ENCODE measurements at regions not wholly inside any gene's neighbourhood (a gene's known extent, or its start where the extent isn't known, plus 50 kb on each side); places are given as distances from the start of the nearest gene placed in this dataset.

DNA sequence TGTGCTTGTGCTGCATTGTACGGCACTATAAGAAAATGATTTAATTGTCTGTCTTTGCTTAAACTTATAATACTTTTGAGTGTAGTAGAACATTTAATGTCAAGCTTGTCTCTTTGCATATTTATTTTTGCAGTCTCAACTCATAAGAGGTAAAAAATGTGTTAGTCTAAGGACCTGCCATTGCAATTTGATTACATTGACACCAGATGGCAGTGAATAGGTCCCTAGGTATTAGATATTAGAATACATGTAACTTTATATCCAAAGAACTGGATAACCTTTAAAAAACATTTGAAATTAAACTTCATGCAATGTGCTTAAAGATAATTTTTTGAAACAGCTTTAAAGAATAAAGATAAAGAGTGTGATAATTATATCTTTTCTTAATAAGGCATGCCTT, 1421.3 kb downstream of the OLFM4 start:
- DNase-seq (ENCODE audit: low read depth), result no peak
- TF ChIP-seq, protein P1, sequence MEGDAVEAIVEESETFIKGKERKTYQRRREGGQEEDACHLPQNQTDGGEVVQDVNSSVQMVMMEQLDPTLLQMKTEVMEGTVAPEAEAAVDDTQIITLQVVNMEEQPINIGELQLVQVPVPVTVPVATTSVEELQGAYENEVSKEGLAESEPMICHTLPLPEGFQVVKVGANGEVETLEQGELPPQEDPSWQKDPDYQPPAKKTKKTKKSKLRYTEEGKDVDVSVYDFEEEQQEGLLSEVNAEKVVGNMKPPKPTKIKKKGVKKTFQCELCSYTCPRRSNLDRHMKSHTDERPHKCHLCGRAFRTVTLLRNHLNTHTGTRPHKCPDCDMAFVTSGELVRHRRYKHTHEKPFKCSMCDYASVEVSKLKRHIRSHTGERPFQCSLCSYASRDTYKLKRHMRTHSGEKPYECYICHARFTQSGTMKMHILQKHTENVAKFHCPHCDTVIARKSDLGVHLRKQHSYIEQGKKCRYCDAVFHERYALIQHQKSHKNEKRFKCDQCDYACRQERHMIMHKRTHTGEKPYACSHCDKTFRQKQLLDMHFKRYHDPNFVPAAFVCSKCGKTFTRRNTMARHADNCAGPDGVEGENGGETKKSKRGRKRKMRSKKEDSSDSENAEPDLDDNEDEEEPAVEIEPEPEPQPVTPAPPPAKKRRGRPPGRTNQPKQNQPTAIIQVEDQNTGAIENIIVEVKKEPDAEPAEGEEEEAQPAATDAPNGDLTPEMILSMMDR (conservative IDR thresholded peaks at IDR 0.05; ENCODE audit: low read depth, low read length), result no peak
- H3K4me3 ChIP-seq (ENCODE audit: low read depth, low read length), result no peak overlapping the region

DNA sequence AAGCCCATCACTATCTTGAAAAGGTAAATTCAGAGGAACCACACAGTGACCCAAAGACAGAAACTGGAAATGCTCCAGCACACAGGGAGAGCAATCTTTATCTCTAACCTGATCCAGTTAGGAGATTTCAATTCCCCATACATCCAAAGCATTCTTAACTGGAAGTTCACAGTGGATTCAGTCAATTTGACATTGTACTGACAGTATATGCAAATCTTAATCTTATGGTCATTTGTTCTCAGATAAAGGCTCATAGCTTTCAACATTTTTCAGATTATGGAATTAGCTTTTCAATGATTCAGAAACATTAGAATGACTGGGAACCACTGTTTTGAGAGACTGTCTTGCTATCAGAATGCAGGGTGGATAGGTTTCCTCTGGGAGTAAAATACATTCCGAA, 1455.6 kb downstream of the OLFM4 start:
- no peak overlapping the region for H3K4me3 ChIP-seq (ENCODE audit: low read depth, low read length)
- TF ChIP-seq, protein P1 (conservative IDR thresholded peaks at IDR 0.05; ENCODE audit: low read depth, low read length), result no peak
- no peak for DNase-seq (ENCODE audit: low read depth)

DNA sequence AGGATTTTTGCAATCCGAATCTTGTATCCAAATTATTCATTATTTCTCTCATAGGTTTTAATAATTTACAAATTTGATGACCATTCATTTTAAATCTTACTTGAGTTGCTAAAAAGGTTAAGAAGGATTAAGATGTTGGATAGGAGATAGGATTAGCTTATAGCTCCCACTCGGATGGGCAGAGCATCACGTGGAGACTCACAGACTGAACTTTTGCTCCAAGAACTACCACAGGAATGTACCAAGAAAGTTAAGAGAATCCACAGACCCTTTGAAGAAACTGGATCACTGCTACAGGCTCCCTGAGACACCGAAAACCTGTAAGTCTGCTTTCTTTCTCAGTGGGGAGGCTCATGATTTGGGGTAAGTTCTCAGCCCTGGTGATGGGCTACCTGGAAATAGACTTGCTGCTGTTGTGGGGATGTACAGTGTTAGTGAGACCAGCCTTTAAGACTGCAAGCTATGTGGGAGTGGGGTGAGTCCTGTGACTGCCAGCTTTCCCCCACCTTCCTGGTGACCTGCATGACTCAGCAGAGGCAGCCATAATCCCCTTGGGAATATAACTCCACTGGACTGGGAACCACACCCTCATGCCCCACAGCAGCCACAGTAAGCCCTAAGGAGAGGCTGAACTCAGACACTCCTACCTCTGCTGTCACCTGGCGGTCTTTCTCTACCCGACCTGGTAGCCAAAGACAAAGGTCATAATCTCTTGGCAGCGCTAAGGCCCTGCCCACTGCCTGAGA, 1458.0 kb downstream of the OLFM4 start:
- no peak for DNase-seq (ENCODE audit: low read depth)
- TF ChIP-seq, protein P1 (conservative IDR thresholded peaks at IDR 0.05; ENCODE audit: low read depth, low read length), result no peak
- no peak overlapping the region for H3K4me3 ChIP-seq (ENCODE audit: low read depth, low read length)

DNA sequence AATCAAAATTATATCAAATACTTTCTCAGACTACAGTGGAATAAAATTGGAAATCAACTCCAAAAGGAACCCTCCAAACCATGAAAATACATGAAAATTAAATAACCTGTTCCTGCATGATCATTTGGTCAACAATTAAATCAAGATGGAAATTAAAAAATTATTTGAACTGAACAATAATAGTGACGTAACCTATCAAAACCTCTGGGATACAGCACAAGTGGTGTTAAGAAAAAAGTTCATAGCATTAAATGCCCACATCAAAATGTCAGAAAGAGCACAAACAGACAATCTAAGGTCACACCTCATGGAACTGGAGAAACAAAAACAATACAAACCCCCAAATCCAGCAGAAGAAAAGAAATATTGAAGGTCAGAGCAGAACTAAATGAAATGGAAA, 1460.7 kb downstream of the OLFM4 start:
- H3K4me3 ChIP-seq (ENCODE audit: low read depth, low read length), result no peak overlapping the region
- TF ChIP-seq, protein P1 (conservative IDR thresholded peaks at IDR 0.05; ENCODE audit: low read depth, low read length), result no peak
- no peak for DNase-seq (ENCODE audit: low read depth)

DNA sequence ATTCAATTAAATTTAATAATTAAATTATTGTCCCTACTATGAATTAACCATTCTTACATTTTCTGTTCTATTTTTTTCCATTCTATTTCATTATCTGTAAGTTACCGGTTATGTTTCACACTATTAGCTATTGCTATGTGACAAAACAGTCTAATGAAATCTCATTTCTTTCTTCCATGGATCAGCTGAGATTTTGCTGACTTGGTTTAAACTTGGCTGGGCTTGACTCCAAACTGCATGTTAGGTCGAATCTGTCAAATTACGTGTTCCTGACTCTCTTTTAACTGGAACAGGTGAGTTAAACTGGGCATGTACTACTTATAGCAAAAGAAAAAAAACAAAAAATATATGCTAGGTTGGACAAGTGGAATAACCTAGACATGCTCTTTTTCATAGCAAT, 1464.4 kb downstream of the OLFM4 start:
- DNase-seq (ENCODE audit: low read depth), result no peak
- H3K4me3 ChIP-seq (ENCODE audit: low read depth, low read length), result no peak overlapping the region
- TF ChIP-seq, protein P1 (conservative IDR thresholded peaks at IDR 0.05; ENCODE audit: low read depth, low read length), result no peak

DNA sequence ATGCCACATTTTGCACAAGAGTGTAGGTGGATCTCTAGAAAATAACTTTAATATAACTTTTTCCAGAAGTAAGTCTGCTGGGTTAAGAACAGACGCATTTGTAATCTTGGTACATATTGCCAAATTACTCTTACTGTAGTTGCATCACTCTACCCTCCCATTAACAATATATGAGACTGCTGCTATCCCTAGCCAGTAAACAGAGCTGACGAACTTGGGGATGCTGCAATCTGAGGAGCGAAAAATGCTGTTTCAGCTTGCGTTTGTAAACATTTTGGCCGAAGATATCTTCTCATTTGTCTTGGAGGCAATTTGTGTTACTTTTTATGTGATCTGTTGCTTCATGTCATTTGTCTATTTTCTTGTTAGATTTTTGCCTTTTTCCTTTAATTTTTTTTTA, 1482.8 kb downstream of the OLFM4 start:
- TF ChIP-seq, protein P1 (conservative IDR thresholded peaks at IDR 0.05; ENCODE audit: low read depth, low read length), result no peak
- no peak for DNase-seq (ENCODE audit: low read depth)
- H3K4me3 ChIP-seq (ENCODE audit: low read depth, low read length), result no peak overlapping the region

DNA sequence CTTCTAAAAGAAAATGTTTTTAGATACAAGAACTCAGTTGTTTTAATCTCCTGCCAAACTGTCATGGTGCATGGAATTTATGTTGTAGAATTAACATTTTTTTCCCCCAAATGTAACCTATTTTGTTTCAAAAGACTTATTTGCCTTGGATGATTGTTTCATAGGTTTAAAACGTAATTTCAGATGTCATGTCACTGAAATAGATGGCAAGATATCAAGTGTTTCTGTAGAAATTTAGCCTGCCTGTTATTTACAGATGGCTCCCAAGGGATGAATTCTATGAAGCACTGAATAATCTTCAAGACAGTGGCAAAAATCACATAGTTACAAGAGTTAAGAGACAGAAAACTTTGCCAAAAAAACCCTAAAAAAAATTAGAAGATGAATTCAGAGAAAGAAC, 1484.6 kb downstream of the OLFM4 start:
- no peak for DNase-seq (ENCODE audit: low read depth)
- H3K4me3 ChIP-seq (ENCODE audit: low read depth, low read length), result no peak overlapping the region

More for the DNA sequence above, 1484.6 kb downstream of the OLFM4 start:
- TF ChIP-seq, protein P1 (conservative IDR thresholded peaks at IDR 0.05; ENCODE audit: low read depth, low read length), result no peak
